DOHH2 (cell line): ENCODE measurements at regions not wholly inside any gene's neighbourhood (a gene's known extent, or its start where the extent isn't known, plus 50 kb on each side); places are given as distances from the start of the nearest gene placed in this dataset.
"Not testable (repeated sequence)": the region's sequence is repeated elsewhere in the genome, so short reads cannot be mapped to it uniquely, and the experiment has no call there.

Experiments
- H3F3A ChIP-seq: fragments of 200-600 bp; sonication (generic), shearing (Covaris generic); 2 replicates; pipeline ENCODE4 v1.6.0; 2016; ENCODE audit warnings: antibody characterized with exemption, mild to moderate bottlenecking; ENCODE audit not compliant: control insufficient read depth, insufficient read depth
- H3K27ac ChIP-seq: fragments of 200-600 bp; sonication (generic); 2 replicates; pipeline ENCODE4 v1.5.1; 2014; ENCODE audit warnings: low read depth, mild to moderate bottlenecking, low read length, moderate library complexity
- H3K27me3 ChIP-seq: fragments of 200-600 bp; sonication (generic); 2 replicates; pipeline ENCODE4 v1.6.1; 2014; ENCODE audit warnings: mild to moderate bottlenecking, low read length, mixed read lengths; ENCODE audit not compliant: control insufficient read depth
- H3K36me3 ChIP-seq: fragments of 200-600 bp; sonication (generic); 2 replicates; pipeline ENCODE4 v1.6.1; 2014; ENCODE audit warnings: mild to moderate bottlenecking, low read length, moderate library complexity, mixed read lengths; ENCODE audit not compliant: control insufficient read depth
- H3K4me1 ChIP-seq: fragments of 200-600 bp; sonication (generic); 2 replicates; pipeline ENCODE4 v1.6.1; 2014; ENCODE audit warnings: mild to moderate bottlenecking, low read length, mixed read lengths; ENCODE audit not compliant: control insufficient read depth
- H3K4me2 ChIP-seq: fragments of 200-600 bp; sonication (generic); 2 replicates; pipeline ENCODE4 v1.6.0; 2014; ENCODE audit warnings: mild to moderate bottlenecking, low read length, moderate library complexity
- H3K4me3 ChIP-seq: fragments of 200-600 bp; sonication (generic); 2 replicates; pipeline ENCODE4 v1.5.1; 2014; ENCODE audit warnings: mild to moderate bottlenecking, low read length, mixed read lengths
- H3K79me2 ChIP-seq: fragments of 200-600 bp; sonication (generic); 2 replicates; pipeline ENCODE4 v1.6.1; 2014; ENCODE audit warnings: mild to moderate bottlenecking, low read length, mixed read lengths; ENCODE audit not compliant: control insufficient read depth
- H3K9me2 ChIP-seq: fragments of 200-600 bp; sonication (generic); replicated peaks from 2 replicates; pipeline ENCODE4 v1.6.1; 2014; ENCODE audit warnings: mild to moderate bottlenecking, low read length, mixed read lengths; ENCODE audit not compliant: control insufficient read depth
- H3K9me3 ChIP-seq: fragments of 200-600 bp; sonication (generic); 2 replicates; pipeline ENCODE4 v1.6.1; 2014; ENCODE audit warnings: antibody characterized with exemption, low read length, mixed read lengths; ENCODE audit not compliant: control insufficient read depth, insufficient read depth
- H4K20me1 ChIP-seq: fragments of 200-600 bp; sonication (generic); 2 replicates; pipeline ENCODE4 v1.6.0; 2014; ENCODE audit warnings: low read depth, mild to moderate bottlenecking, antibody characterized with exemption, low read length, moderate library complexity; ENCODE audit not compliant: control insufficient read depth, insufficient read depth
- CTCF ChIP-seq: fragments of 200-600 bp; sonication (generic); IDR thresholded peaks from one replicate; pipeline ENCODE4 v1.5.1; 2014; ENCODE audit warnings: antibody characterized with exemption, mild to moderate bottlenecking, low read depth, low read length; ENCODE audit not compliant: poor library complexity, severe bottlenecking
- EZH2phosphoT487 ChIP-seq: fragments of 200-600 bp; sonication (generic); IDR thresholded peaks from 2 replicates; pipeline ENCODE4 v1.6.1; 2017; ENCODE audit warnings: borderline replicate concordance, mild to moderate bottlenecking, antibody characterized with exemption, low read length, moderate library complexity, mixed read lengths

GRCh38 chr19:28546148-28546685 lies 666.7 kb downstream of the UQCRFS1 start:
- Histone ChIP-seq H3K4me3 (no peak overlapping the region), H3K9me2 (no peaks in the 10 kb centered on the region), H3K27ac (no peak overlapping the region), H3K9me3 (peaks cover 3% of the 10 kb centered on the region; the same call in 1 of the 2 replicates), H4K20me1 (no peaks in the 10 kb centered on the region), H3K27me3 (no peaks in the 10 kb centered on the region), H3F3A (no peaks in the 10 kb centered on the region), H3K4me1 (no peaks in the 10 kb centered on the region), H3K4me2 (no peak overlapping the region), H3K36me3 (no peaks in the 10 kb centered on the region), H3K79me2 (no peaks in the 10 kb centered on the region)
- TF ChIP-seq CTCF = no peak
- no peak for TF ChIP-seq EZH2phosphoT487

- H3K9me3 ChIP-seq, H3K4me2 ChIP-seq, H3F3A ChIP-seq, H3K27ac ChIP-seq, H3K4me3 ChIP-seq, H3K4me1 ChIP-seq, H3K9me2 ChIP-seq, H3K36me3 ChIP-seq, H3K79me2 ChIP-seq, H3K27me3 ChIP-seq, H4K20me1 ChIP-seq: not testable (repeated sequence)
Measured at GRCh38 chr19:28545397-28545796, 667.6 kb downstream of the UQCRFS1 start.

- H3K9me3 ChIP-seq = peaks cover under 1% of the 10 kb centered on the region; the same call in 1 of the 2 replicates
- no peaks in the 10 kb centered on the region for H3K4me1 ChIP-seq
- H3K27ac ChIP-seq = no peak overlapping the region
Measured at GRCh38 chr19:28544451-28545261, 668.3 kb downstream of the UQCRFS1 start.

More at GRCh38 chr19:28544451-28545261, 668.3 kb downstream of the UQCRFS1 start:
- H3K79me2 ChIP-seq = no peaks in the 10 kb centered on the region
- H3K36me3 ChIP-seq = no peaks in the 10 kb centered on the region
- no peaks in the 10 kb centered on the region for H3F3A ChIP-seq
- no peak overlapping the region for H3K4me2 ChIP-seq
- H4K20me1 ChIP-seq = no peaks in the 10 kb centered on the region
- no peak overlapping the region for H3K4me3 ChIP-seq
- no peaks in the 10 kb centered on the region for H3K27me3 ChIP-seq
- TF ChIP-seq EZH2phosphoT487 (no peak), CTCF (no peak)
- no peaks in the 10 kb centered on the region for H3K9me2 ChIP-seq
